GM21825 (cell line): ENCODE measurements at regions not wholly inside any gene's neighbourhood (a gene's known extent, or its start where the extent isn't known, plus 50 kb on each side); places are given as distances from the start of the nearest gene placed in this dataset.

Experiments used
- ATAC-seq: cut with Tn5 transposase; IDR thresholded peaks from one replicate; pipeline ENCODE4 v1.9.1; 2021; ENCODE audit warnings: mild to moderate bottlenecking, moderate library complexity; ENCODE audit not compliant: unreplicated experiment

DNA sequence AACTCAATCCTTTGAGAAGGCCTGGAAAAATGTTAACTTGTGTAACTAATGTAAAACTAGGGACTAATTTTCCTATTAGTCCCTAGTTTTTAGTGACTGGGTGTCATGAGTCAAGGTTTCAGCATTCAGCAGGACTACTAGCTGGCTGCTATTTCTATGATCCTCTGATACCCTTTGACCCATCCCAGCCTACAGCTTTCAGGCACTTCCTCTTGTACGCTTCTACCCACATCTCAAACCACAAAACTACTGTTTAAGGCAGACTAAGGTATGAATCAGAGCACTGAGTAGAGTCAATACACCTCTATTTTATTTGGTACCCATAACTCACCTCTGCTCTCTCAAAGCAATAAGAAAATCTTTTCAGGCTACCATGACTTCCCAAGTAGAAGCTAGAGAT lies 809.6 kb downstream of the PDHA2 start:
- no peak for ATAC-seq

- ATAC-seq = no peak
Observed at GRCh38 chr4:96652158-96652557, 812.3 kb downstream of the PDHA2 start.

GRCh38 chr4:96652821-96653220 lies 812.9 kb downstream of the PDHA2 start:
- no peak for ATAC-seq

DNA sequence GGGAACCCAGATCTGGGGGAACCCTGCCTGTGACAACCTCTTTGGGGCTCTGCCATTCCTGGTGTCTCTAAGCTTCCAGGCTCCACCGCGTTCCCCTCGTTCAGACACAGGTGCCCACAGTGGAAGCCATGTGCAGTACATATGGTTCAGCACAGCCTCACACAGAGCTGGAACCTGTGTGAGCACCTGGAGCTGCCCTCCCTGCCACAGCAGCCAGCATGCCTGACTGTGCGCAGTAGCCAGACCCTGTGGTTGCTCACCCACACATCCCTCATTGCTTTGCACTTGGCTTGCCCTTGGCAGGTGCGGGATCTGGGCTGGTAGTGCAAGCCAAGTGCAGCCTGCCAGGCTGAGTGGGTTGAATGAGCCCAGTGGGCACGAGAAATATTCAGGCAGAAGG lies 814.2 kb downstream of the PDHA2 start:
- ATAC-seq = no peak

DNA sequence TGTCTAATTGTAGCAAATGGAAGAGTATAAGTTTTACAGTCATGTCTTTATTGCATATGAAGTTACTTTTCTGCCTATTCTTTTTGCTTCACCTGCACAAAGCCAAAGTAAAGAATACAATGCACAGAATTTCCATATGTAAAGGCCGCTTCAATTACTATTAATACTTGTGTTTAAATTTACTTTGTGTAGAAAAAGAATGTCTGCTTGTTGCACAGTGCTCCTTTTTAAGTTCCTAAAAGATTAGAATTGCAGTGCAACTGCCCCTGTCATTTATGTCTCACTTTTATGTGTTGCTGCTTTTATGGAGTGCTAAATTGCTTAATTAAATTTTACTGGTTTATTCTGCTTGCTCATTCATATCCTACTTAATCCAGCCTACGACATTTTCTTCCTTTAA lies 830.5 kb downstream of the PDHA2 start:
- no peak for ATAC-seq

- ATAC-seq = no peak
Observed at GRCh38 chr4:96675416-96675815, 835.5 kb downstream of the PDHA2 start.

DNA sequence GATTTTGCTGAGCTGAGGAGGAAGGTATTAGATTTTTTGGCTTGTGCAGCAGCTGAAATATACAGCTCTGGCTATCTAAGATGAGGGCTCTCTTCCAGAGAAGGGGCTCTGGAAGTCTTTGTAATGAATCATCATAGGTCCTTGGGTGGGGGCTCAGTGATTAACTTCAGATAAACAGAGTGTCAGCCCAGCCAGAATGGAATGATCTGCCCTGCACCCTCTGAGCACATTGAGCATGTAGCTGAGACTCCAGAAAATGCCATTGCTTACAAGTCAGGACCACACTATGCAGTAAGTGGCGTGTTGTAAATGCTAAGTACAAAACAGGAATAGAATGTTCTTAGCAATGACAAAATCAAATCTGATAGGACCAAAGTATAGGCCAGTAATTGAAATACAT lies 836.0 kb downstream of the PDHA2 start:
- no peak for ATAC-seq

- ATAC-seq = no peak
Observed at GRCh38 chr4:96676754-96677435, 837.0 kb downstream of the PDHA2 start.

GRCh38 chr4:96677499-96677898 lies 837.6 kb downstream of the PDHA2 start:
- ATAC-seq = no peak

- ATAC-seq = no peak
Observed at GRCh38 chr4:96681218-96681617, 841.3 kb downstream of the PDHA2 start.

GRCh38 chr4:96685691-96686090 lies 845.8 kb downstream of the PDHA2 start:
- no peak for ATAC-seq

DNA sequence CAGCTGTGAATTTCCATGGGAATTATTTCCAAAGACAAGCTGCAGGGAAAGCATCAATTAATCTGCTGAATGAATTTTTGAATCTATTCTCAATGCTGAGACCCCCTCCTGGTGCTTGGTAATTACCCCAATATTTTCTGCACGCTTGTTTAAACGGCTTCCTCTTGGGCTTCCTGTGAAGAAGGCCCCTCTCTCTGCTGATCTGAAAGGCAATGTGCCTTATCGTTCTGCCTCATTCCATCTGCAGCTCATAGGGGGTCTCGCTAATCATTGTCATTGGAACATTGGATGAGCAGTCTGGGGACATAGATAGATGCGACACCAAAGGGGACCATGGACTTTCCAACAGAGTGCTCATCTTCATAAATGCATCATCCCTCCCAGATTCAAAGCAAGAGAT lies 851.6 kb downstream of the PDHA2 start:
- ATAC-seq = no peak

DNA sequence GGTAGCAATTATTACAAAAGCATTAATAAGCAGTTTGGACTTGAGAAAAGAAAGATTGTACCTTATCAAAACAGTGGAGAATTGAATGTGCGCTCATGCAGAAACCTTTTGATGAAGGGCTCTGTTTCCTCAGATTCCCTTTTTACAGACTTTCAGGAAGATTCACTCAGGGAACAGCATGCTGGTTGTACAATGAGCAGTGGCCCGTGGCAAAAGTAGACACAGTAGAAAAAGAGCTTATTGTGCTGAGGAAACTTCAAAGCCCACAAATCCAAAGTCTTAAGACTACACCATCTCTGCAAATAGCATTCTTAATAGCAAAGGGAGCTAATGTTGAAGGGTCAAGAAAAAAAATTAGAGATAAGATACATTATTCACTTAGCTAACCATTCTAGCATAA lies 858.9 kb downstream of the PDHA2 start:
- no peak for ATAC-seq

DNA sequence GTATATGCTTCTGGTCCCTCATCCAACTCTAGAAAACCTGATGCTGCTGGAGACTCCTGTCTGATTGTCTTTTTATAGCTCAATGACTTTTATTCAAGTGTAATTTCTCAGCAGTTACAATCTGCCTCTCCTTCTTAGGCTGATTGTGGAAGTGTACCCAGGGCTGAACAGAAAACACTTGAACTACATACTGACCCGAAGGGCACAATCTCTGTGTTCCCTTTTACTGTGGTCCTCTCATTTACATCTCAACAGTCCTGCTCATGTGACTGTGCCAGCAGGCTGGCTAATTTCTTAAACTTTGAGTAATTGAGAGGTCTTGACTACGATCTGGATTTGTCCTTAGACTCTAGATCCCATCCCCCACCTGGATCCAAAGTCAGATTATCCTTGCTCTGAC lies 863.4 kb downstream of the PDHA2 start:
- no peak for ATAC-seq

- ATAC-seq = no peak
Observed at GRCh38 chr4:96708766-96709165, 868.9 kb downstream of the PDHA2 start.

DNA sequence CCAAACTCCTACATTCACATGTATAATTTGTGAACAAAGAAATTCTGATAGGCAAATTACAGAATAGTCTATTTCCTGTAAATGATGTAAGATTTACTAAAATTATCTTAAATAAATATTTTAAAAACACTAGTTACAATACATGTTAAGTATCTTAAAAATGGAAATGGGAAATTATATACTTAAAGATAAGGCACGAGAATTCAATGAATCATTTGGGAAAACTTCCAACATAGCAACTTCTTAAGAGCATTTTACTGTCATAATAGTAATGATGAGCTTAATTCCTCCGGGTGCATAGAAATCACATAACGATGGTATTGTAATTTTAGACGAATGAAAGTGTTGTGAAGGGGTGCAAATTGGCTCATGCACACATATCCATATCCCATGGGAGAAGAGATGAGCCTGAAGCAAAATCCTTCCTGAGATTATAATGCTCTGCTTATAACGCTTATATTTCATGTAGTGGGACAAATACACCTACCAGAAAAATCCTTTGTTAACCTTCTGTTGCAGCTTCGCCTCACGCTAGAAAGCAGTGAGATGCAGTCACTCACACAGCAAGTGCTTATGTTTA lies 873.5 kb downstream of the PDHA2 start:
- no peak for ATAC-seq

DNA sequence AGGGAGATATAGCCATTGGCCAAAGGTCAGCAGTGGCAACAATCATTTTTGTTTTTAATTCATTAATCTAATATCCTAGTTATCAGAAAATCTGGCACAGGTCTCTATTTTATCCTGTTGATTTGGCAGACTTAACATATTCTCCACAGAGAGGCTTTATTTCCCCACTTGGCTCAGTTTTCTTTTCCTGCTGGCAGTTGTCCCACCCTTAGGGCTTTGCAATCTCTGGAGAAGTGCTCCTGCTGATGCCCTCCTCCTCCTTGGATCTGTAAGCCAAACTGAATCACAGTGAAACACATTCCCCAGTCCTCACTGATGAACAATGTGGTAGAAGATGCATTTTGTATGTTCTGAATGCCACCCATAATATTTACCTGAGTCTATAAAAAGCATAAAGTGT lies 889.7 kb downstream of the PDHA2 start:
- no peak for ATAC-seq

GRCh38 chr4:96730432-96730831 lies 890.5 kb downstream of the PDHA2 start:
- ATAC-seq = no peak

DNA sequence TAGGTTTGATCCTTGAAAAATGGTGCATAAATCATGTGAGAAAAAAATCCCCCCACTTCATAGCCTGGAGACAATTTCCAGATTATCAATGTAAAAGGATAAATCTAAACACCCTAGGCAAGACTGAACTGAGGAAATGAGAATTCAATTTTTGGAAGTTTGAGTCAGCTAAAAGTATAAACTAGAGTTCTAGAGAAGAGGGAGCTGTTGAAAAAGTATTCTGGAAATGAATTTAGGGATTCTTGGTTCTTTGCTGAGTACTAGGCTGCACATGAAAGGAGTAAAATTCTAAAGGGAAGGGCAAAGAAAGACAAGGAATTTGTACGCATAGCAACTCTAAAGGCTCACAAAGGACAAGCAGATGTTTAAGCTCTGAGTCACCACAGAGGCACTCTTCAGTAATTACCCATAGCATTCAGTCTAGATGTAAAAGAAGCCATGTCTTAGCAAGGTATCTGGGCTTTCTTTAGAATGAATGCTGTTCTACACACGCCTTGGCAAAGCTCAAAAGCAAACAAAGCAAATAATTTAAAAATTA lies 896.5 kb downstream of the PDHA2 start:
- no peak for ATAC-seq

GRCh38 chr4:96739101-96739500 lies 899.2 kb downstream of the PDHA2 start:
- ATAC-seq = no peak

- ATAC-seq = no peak
Observed at GRCh38 chr4:96742332-96743014, 902.6 kb downstream of the PDHA2 start.

DNA sequence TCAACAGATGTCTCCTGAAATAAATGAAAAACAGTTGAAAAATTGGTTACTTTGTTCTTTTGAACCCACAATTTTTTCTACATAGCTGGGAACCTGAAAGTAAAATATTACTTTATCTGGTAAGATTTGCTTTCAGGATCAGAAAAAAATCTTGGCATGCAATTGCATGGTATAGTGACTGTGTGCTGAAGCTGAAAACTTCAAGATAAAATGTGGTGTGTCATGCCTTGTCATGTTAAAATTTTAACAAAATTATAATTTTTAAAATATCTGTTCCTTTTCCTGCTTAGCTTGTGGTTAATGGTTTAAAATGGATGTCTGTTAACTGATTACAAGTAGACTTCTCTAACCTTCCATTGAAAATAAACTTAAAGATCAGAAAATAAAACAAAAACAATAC lies 904.8 kb downstream of the PDHA2 start:
- no peak for ATAC-seq
